DND-41 (cell line): ENCODE measurements at regions not wholly inside any gene's neighbourhood (a gene's known extent, or its start where the extent isn't known, plus 50 kb on each side); places are given as distances from the start of the nearest gene placed in this dataset.

Experiments
- EZH2 ChIP-seq: IDR thresholded peaks from 3 replicates; pipeline ENCODE4 v1.6.1; 2012; ENCODE audit warnings: borderline replicate concordance, low read depth, mild to moderate bottlenecking, moderate library complexity, low read length, inconsistent platforms; ENCODE audit not compliant: severe bottlenecking
- TF ChIP-seq, protein P1 (sequence below): IDR thresholded peaks from 2 replicates; pipeline ENCODE4 v1.5.1; 2012; ENCODE audit warnings: borderline replicate concordance, low read length, moderate library complexity, mild to moderate bottlenecking; ENCODE audit not compliant: poor library complexity, severe bottlenecking; ENCODE audit errors: extremely low read depth

DNA sequence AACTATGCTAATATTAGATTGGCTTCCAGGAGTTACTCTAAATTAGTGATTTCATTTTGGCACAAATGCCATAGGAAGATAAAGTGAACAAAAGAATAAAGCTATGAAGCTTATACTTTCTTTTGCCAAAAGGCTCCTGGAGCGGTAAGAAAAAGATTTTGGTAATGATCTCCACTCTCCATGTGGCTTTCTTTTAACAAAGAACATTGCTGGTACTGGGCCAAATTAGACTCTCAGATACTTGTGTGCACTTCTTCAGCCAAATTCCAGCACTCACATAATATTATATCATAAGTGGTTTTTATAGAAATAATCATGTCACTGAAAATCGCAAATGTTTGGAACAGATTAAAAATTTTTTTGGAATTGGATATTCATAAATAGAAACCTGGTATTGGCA lies 142.4 kb upstream of the FGF13 start:
- TF ChIP-seq, protein P1, sequence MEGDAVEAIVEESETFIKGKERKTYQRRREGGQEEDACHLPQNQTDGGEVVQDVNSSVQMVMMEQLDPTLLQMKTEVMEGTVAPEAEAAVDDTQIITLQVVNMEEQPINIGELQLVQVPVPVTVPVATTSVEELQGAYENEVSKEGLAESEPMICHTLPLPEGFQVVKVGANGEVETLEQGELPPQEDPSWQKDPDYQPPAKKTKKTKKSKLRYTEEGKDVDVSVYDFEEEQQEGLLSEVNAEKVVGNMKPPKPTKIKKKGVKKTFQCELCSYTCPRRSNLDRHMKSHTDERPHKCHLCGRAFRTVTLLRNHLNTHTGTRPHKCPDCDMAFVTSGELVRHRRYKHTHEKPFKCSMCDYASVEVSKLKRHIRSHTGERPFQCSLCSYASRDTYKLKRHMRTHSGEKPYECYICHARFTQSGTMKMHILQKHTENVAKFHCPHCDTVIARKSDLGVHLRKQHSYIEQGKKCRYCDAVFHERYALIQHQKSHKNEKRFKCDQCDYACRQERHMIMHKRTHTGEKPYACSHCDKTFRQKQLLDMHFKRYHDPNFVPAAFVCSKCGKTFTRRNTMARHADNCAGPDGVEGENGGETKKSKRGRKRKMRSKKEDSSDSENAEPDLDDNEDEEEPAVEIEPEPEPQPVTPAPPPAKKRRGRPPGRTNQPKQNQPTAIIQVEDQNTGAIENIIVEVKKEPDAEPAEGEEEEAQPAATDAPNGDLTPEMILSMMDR: no peak
- TF ChIP-seq EZH2: no peak
